HG02943 (cell line): ENCODE measurements at regions not wholly inside any gene's neighbourhood (a gene's known extent, or its start where the extent isn't known, plus 50 kb on each side); places are given as distances from the start of the nearest gene placed in this dataset.
"Not testable (repeated sequence)": the region's sequence is repeated elsewhere in the genome, so short reads cannot be mapped to it uniquely, and the experiment has no call there.

Experiments used
- ATAC-seq: cut with Tn5 transposase; IDR thresholded peaks from one replicate; pipeline ENCODE4 v1.9.1; 2021; ENCODE audit warnings: mild to moderate bottlenecking, low read depth, moderate library complexity; ENCODE audit not compliant: unreplicated experiment

DNA sequence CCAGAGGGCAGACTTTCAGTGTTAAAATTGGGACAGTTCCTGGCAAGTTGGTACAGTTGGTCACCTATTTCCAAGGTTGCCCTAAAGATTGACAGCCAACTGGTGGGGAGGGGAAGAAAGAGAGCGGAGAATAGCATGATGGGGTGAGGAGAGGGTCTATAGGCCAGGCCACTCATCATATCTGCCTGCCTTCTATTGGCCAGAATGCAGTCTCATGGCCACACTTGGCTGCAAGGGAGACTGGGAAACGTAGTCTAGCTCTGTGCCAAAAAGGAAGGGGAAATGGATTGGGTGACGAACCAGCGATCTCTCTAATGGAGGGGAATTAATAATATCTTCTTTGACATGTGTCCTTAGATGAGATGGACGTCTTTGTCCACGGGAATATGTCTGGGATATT, 197.4 kb upstream of the ATP6AP2 start:
- no peak for ATAC-seq

DNA sequence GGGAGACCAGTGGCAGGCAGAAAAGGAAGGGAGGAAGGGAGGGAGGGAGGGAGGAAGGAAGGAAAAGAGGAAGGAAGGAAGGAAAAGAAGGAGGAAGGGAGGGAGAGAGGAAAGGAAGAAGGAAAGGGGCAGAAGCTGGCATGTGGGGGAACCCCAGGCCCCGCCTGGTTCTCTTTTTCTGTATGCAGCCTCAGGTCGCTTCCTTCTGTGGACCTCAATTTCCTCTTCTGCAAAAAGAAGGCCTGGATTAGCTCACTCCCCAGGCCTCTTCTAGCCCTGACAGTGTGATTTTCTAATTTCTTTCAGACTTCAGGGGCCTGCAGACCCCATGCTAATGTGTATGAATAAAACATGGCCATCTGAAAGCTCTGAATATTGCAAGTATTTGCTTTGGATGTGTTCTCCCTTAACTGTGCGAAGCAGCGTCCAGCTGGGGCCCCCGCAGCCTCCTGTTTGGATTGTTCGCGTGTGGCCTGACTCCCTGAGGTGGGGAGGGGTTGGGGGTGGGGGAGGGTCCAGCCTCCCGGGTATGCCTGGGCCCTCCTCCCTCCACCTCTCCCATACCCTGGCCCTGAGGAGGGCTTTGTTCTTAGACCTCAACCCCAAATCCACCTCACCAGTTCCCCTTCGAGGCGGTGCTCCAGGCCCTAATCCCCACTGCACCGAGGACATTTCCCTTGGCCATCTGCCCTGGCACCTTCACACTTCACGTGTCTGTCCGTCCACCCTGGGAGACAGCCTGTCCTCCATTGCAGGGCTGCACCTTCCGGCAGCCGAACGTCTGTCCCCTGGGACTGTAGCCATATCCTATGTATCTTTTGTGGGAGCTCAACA, 199.9 kb upstream of the ATP6AP2 start:
- no peak for ATAC-seq

GRCh38 chrX:40377684-40378083, 203.1 kb upstream of the ATP6AP2 start:
- no peak for ATAC-seq

GRCh38 chrX:40374486-40374885, 206.3 kb upstream of the ATP6AP2 start:
- no peak for ATAC-seq

- no peak for ATAC-seq
These were observed 207.1 kb upstream of the ATP6AP2 start for GRCh38 chrX:40373641-40374040.

DNA sequence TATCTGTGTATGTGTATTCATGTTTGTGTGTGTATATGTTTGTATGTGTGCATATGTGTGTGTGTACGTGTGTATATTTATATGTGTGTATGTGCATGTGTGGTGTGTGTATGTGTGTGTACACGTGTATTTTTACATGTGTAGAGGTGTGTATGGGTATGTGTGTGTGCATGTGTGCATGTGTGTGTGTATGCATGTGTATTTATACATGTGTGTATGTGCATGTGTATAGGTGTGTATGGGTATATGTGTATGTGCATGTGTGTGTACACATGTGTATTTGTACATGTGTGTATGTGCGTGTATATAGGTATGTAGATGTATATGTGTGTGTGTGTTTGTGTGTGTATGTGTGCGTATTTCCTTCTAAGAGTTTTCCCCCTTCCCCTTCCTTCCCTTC, 207.7 kb upstream of the ATP6AP2 start:
- no peak for ATAC-seq

DNA sequence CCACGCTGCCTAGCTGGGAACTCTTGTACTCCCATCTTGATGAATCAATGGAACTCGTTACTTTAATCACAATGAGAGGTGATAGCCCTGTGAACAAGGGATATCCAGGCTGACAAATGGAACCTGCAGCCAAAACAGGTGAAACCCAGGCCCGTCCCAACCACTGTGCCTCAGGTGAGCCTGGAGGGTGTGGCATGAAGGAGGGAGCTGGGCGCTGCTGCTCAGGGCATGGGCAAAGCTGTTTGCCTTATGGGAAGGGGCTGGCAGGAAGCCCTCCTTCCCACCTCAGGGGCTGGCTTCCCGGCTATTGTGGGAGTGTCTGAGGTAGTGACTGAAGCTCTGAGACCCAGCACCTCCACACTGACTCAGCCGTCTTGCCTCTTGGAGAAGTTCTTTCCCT, 209.4 kb upstream of the ATP6AP2 start:
- no peak for ATAC-seq

DNA sequence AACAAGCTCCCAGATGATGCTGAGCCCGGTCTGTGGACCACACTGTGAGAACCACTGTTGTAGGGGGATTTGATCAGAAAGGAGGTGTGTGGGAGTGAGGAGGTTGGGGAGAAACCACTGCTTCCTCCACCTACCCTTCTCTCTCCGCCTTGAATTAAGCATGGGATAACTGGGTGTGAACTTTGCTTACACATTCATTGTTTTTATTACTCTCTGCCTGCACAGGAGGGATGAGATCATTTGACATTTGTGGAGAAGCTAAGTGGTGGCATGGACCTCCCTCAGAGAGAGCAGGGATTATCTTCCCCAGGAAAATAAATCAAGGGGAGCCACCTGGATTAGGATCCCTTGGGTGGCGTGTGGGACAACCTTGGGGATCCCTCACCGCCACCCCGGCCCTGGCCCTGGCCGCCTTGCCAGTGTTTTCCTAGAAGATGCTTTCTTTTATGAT, 212.1 kb upstream of the ATP6AP2 start:
- ATAC-seq, result no peak

DNA sequence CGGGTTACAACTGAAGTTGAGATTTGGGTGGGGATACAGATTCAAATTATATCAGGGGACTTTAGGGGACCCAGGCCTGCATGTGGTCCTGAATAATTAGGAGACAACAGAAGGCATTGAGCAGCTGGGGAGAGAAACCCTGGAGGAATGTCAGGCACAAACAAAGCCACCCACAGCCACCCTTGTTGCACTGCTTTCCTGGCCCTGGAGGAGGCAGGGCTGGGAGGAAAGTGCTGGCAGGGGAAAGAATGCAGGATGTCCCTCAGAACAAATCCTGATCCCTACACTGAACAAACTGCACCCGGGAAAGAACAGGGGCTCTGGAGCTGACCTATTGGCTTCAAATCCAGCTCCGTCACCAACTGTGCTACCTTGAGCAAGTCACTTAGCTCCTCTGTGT, 214.1 kb upstream of the ATP6AP2 start:
- ATAC-seq, result no peak

DNA sequence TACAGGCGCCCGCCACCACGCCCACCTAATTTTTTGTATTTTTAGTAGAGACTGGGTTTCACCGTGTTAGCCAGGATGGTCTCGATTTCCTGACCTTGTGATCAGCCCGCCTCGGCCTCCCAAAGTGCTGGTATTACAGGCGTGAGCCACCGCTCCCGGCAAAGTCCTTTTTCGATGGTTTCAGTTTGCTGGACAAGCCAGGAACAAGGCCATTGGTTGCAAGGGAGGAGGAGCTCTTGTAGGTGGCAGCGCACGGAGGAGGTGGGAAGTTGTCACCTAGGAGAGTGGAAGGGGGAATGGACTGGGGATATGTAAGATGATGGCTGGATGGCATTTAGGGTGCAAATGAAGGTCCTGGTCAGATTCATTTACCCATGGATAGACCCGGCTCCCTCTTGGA, 218.5 kb upstream of the ATP6AP2 start:
- not testable (repeated sequence) for ATAC-seq

DNA sequence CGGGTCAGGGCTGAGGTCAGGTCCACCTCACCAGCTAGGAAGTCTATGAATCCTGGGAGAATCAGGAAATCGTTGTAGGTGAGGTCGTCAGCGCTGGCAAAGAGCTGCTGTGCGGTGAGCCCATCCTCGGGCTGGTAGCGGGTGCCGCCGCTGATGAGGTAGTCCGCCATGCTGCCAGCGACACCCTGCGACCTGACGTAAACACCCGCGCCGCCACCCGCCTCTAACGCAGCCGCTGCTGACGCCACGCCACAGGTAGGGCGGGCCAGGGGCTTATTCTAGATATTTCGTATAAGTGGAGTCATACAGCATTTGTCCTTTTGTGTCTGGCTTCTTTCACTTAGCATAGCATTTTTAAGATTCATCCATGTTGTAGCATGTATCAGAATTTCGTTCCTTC, 220.2 kb upstream of the ATP6AP2 start:
- no peak for ATAC-seq

GRCh38 chrX:40359593-40359992, 221.2 kb upstream of the ATP6AP2 start:
- ATAC-seq, result no peak

- no peak for ATAC-seq
These were observed 221.8 kb upstream of the ATP6AP2 start for GRCh38 chrX:40358994-40359393.

DNA sequence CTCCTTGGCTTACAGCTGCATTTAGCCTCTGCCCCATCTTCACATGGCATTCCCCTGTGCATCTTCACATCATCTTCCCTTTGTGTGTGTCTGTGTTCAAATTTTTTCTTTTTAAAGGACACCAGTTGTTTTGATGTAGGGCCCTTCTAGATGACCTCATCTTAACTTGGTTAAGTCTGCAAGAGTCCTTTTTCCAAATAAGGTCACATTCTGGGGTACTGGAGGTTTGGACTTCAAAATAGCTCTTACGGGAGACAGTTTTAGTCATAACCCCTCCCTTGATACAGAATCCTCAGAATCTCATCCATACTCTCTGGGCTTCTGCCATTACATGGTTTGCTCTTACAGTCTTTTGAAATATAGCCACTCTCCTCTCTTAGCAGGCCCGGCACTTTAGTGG, 231.5 kb upstream of the ATP6AP2 start:
- no peak for ATAC-seq

- no peak for ATAC-seq
These were observed 234.4 kb upstream of the ATP6AP2 start for GRCh38 chrX:40346379-40346778.

DNA sequence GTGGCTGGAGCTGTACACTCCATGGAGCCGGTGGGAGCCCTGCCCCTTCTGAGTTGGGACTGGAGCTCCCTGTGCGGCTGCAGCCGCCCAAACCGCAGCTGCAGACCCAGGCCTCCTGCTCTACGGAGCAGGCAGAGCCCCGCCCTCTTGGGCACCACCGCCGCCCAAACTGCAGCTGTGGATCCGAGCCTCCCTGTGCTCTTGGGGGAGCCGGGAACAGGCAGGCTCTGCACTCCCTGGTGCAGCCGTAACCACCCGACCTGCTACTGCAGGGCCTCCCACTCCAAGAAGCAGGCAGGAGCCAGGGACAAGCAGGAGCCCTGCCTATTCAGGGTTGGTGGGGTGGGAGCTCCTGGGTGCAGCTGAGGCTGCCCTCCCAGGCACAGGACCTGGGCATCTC, 237.5 kb upstream of the ATP6AP2 start:
- no peak for ATAC-seq

GRCh38 chrX:40340116-40340515, 240.7 kb upstream of the ATP6AP2 start:
- no peak for ATAC-seq

- no peak for ATAC-seq
These were observed 235.6 kb upstream of the BCOR start for GRCh38 chrX:40333344-40333743.

DNA sequence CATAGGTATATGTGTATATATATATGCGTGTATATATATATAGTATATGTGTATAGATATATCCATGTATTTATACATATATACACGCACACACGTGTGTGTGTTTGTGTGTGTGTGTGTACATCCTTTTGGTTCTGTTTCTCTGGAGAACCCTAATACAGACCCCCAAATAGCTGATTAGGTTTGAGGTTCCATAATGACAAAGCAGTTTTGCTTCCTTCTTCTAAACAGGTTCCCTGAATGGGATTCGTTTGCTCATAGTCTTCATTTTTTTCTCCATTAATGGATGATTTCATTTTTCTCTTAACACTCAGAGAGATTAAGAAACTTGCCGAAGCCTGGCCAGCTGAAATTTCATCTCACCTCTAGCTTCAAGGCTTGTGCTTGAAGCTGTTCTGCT, 234.0 kb upstream of the BCOR start:
- ATAC-seq, result no peak

- no peak for ATAC-seq
These were observed 233.6 kb upstream of the BCOR start for GRCh38 chrX:40331353-40331752.

DNA sequence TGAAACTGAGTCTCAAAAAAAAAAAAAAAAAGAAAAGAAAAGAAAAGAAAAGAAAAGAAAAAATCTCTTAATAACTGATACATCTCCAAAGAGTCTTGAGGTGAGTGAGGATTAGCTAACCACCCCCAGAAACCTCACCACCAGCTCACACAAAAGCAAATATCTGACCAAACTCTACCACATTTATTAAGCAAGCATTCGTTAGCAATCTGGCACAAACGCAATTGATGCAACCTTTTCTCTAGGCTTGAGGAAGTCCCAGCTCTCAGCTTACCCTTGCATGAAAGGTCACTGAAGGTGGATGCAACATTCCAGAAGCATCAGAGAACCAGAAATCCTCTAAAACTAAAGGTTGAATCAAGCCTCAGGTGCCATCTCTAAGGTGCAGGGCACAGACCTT, 231.9 kb upstream of the BCOR start:
- ATAC-seq, result no peak

DNA sequence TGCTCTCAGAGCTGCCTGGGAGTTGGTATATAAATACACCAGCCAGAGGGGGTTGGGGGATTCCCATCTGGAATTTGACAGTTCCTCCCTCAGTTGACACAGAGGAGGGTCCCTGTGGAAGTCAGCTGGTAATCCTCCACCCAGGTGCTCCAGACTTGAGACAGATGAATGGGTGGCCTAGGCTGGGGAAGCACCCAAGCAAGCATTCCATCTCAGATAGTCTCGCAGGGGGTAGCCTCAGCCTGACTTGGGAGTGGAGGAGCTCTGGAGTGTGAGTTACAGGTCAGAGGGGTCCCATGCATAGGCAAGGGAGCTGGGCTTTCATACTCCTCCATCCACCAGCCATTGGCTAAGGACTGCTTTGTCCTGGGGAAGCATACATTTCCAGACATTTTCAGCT, 229.3 kb upstream of the BCOR start:
- no peak for ATAC-seq
